Smooth muscle cell (in vitro differentiated cells): ENCODE measurements at regions not wholly inside any gene's neighbourhood (a gene's known extent, or its start where the extent isn't known, plus 50 kb on each side); places are given as distances from the start of the nearest gene placed in this dataset.
A peak's percentile ranks its signal among the peaks of the same experiment; 100 is the strongest.

Source experiments
- DNase-seq: peaks from one replicate; lab custom pipeline; 2025; ENCODE audit not compliant: unreplicated experiment; lab: John Stamatoyannopoulos, UW
- H2AFZ ChIP-seq: fragments of 200-600 bp; sonication (generic); 2 replicates; pipeline ENCODE4 v1.6.0; 2016; ENCODE audit warnings: antibody characterized with exemption, low read depth, mild to moderate bottlenecking
- H3F3A ChIP-seq: fragments of 200-600 bp; sonication (generic); 2 replicates; pipeline ENCODE4 v1.6.0; 2017; ENCODE audit warnings: antibody characterized with exemption, low read depth
- H3K27ac ChIP-seq: fragments of 200-600 bp; sonication (generic); 2 replicates; pipeline ENCODE4 v1.5.1; 2016; ENCODE audit warnings: low read depth, mild to moderate bottlenecking
- H3K27me3 ChIP-seq: fragments of 200-600 bp; sonication (generic); 2 replicates; pipeline ENCODE4 v1.6.1; 2016; ENCODE audit warnings: low read depth, mild to moderate bottlenecking
- H3K36me3 ChIP-seq: fragments of 200-600 bp; sonication (generic); 2 replicates; pipeline ENCODE4 v1.5.1; 2016; ENCODE audit warnings: low read depth
- H3K4me1 ChIP-seq: fragments of 200-600 bp; sonication (generic); 2 replicates; pipeline ENCODE4 v1.5.1; 2016; ENCODE audit warnings: low read depth
- H3K4me2 ChIP-seq: fragments of 200-600 bp; sonication (generic); 2 replicates; pipeline ENCODE4 v1.6.0; 2016; ENCODE audit warnings: mild to moderate bottlenecking
- H3K4me3 ChIP-seq: fragments of 200-600 bp; sonication (generic); 2 replicates; pipeline ENCODE4 v1.5.1; 2016; ENCODE audit warnings: mild to moderate bottlenecking
- H3K79me2 ChIP-seq: fragments of 200-600 bp; sonication (generic); 2 replicates; pipeline ENCODE4 v1.6.0; 2016; ENCODE audit warnings: low read depth, mild to moderate bottlenecking
- H3K9ac ChIP-seq: fragments of 200-600 bp; sonication (generic); 2 replicates; pipeline ENCODE4 v1.6.0; 2016; ENCODE audit warnings: low read depth
- H3K9me3 ChIP-seq: fragments of 200-600 bp; sonication (generic); replicated peaks from 2 replicates; pipeline ENCODE4 v1.5.1; 2016; ENCODE audit warnings: low read depth
- H4K20me1 ChIP-seq: fragments of 200-600 bp; sonication (generic); 2 replicates; pipeline ENCODE4 v1.6.0; 2016; ENCODE audit warnings: low read depth
- WGBS: methylation state at CpG from one replicate; pipeline ENCODE4 v1.1.7; 2016; ENCODE audit warnings: low lambda C conversion rate; 5-methylcytosine and 5-hydroxymethylcytosine counted together
- TF ChIP-seq, protein P1 (sequence below): fragments of 200-600 bp; sonication (generic); IDR thresholded peaks from 2 replicates; pipeline ENCODE4 v1.5.1; 2017; ENCODE audit warnings: borderline replicate concordance, mild to moderate bottlenecking, antibody characterized with exemption; ENCODE audit not compliant: insufficient read depth, poor library complexity, severe bottlenecking

DNA sequence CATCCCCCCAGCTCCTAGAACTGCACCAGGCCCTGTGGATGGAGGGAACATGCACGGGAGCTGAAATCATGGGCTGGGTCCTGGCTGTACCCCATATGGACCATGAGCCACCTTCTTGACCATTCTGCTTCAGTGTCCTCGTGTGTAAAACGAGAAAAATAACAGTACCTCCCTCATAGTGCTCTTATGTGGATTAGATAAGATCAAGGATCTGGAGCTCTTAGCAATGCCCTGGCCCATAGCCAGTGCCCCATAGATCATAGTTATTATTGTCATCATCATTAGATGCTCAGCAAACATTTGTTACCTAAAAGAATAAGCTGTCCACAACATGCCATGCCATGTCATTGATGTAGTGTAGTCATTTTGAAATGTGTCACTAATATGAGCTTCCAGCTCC is 71.3 kb downstream of the SYNE3 start:
- Histone ChIP-seq H3K27ac (no peak overlapping the region), H3K9me3 (no peaks in the 10 kb centered on the region), H2AFZ (no peak overlapping the region), H3K4me2 (no peak overlapping the region), H3K4me1 (no peaks in the 10 kb centered on the region), H3K36me3 (no peaks in the 10 kb centered on the region), H3K9ac (no peak overlapping the region), H3K4me3 (no peak overlapping the region), H4K20me1 (no peaks in the 10 kb centered on the region), H3K27me3 (no peaks in the 10 kb centered on the region), H3F3A (no peaks in the 10 kb centered on the region), H3K79me2 (no peaks in the 10 kb centered on the region)
- 84% methylated on average over 3 of the region's 3 CpGs for WGBS
- TF ChIP-seq, protein P1, sequence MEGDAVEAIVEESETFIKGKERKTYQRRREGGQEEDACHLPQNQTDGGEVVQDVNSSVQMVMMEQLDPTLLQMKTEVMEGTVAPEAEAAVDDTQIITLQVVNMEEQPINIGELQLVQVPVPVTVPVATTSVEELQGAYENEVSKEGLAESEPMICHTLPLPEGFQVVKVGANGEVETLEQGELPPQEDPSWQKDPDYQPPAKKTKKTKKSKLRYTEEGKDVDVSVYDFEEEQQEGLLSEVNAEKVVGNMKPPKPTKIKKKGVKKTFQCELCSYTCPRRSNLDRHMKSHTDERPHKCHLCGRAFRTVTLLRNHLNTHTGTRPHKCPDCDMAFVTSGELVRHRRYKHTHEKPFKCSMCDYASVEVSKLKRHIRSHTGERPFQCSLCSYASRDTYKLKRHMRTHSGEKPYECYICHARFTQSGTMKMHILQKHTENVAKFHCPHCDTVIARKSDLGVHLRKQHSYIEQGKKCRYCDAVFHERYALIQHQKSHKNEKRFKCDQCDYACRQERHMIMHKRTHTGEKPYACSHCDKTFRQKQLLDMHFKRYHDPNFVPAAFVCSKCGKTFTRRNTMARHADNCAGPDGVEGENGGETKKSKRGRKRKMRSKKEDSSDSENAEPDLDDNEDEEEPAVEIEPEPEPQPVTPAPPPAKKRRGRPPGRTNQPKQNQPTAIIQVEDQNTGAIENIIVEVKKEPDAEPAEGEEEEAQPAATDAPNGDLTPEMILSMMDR, result no peak
- no peak for DNase-seq

DNA sequence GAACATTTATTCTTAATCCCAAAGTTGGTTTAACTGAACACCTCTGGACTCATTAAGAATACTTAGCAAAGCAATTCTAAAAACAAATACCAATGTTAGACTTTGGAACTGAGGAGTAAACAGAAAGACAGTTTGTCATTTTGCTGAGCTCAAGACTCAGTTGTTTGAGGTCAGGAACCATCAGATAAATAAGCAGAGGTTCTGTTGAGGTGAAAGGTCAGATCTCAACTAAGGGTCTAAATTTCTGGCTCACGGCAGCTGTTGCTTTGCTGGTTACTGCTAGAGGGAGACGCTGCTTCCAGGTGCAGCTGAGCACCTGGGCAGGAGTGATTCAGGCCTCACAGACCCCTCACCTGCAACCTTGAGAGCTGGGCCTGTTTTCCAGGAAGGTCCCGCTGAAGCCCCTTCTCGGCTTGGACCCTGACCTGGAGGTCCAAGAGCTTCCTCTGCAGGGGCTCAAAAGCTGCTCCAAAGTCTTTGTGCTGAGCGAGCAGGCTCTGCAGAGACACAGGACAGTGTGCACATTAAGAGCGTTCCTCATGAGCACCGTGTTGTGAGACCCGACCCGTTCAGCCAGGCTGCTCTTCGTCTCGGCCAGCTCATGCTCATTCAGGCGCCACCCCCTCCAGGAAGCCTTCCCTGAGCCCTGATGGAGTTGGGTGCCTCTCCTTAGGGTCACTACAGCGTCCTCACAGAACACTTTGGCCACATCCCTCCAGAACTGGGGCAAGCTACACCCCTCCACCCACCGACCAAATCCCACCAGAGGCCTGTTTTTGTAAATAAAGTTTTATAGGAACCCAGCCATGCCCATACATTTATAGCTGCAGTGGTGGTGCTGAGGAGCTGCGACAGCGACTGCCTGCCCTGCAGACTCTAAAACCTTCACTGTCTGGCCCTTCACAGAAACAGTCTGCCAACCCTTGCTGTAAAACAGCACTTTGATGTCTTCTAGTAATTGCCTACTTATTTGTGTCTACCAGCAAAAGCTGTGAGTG is 72.0 kb downstream of the SYNE3 start:
- no peak overlapping the region for H2AFZ ChIP-seq
- no peak overlapping the region for H3K4me2 ChIP-seq
- no peak overlapping the region for H3K27ac ChIP-seq
- H3K4me3 ChIP-seq, result no peak overlapping the region
- no peak overlapping the region for H3K9ac ChIP-seq
- 75% methylated on average over 16 of the region's 16 CpGs for WGBS
- TF ChIP-seq, protein P1, result no peak
- H3K4me1 ChIP-seq, result no peaks in the 10 kb centered on the region
- DNase-seq, result no peak
- no peaks in the 10 kb centered on the region for H4K20me1 ChIP-seq
- no peaks in the 10 kb centered on the region for H3K79me2 ChIP-seq
- no peaks in the 10 kb centered on the region for H3F3A ChIP-seq
- no peaks in the 10 kb centered on the region for H3K9me3 ChIP-seq
- no peaks in the 10 kb centered on the region for H3K27me3 ChIP-seq
- H3K36me3 ChIP-seq, result no peaks in the 10 kb centered on the region

DNA sequence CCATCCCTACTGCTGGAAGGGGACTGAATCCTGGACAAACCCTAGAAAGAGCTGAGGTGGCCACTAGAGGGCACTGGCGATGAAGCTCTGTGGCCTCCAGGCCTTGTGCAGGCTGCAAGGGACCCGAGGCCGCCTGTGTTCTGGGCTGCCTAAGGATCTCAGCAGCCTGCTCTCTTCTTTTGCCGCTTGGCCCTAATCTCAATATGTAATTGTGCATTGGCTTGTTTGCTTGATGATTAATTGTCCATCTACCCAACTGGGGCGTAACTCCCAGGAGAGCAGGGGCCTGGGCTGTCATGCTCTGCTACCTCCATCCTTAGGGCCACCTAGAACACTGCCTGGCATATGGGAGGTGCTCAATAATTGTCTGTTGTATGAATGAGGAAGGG is 73.8 kb downstream of the SYNE3 start:
- 31% methylated on average over 5 of the region's 5 CpGs for WGBS
- Histone ChIP-seq H3K4me2 (no peak overlapping the region), H3F3A (no peaks in the 10 kb centered on the region), H2AFZ (no peak overlapping the region), H3K9ac (no peak overlapping the region), H3K9me3 (no peaks in the 10 kb centered on the region), H4K20me1 (no peaks in the 10 kb centered on the region), H3K36me3 (no peaks in the 10 kb centered on the region), H3K27ac (no peak overlapping the region), H3K79me2 (no peaks in the 10 kb centered on the region), H3K4me1 (no peaks in the 10 kb centered on the region), H3K27me3 (no peaks in the 10 kb centered on the region), H3K4me3 (no peak overlapping the region)
- TF ChIP-seq, protein P1, result peak; percentile 80
- DNase-seq, result peak; percentile 30
